SK-N-SH (cell line): ENCODE measurements at regions not wholly inside any gene's neighbourhood (a gene's known extent, or its start where the extent isn't known, plus 50 kb on each side); places are given as distances from the start of the nearest gene placed in this dataset.
A peak's percentile ranks its signal among the peaks of the same experiment; 100 is the strongest.

Experiments
- CTCF ChIA-PET: fragments of 300-600, 350-600 bp; formaldehyde crosslinking; extraction: SDS; loops from one replicate; lab custom pipeline; 2021; lab: Yijun Ruan, JAX
- POLR2A ChIA-PET: fragments of 350-600 bp; sonication (Branson Sonifier 250); formaldehyde crosslinking; extraction: SDS; loops from one replicate; lab custom pipeline; 2020; ENCODE audit warnings: antibody characterized with exemption, inconsistent platforms; lab: Yijun Ruan, JAX
- DNase-seq: peaks from one replicate; pipeline ENCODE4 v3.0.0; 2012
- H2AFZ ChIP-seq: fragments of 200-600 bp; sonication (generic); 2 replicates; pipeline ENCODE4 v1.8.1; 2016; ENCODE audit warnings: antibody characterized with exemption, mild to moderate bottlenecking, low read depth
- H3F3A ChIP-seq: fragments of 200-600 bp; sonication (generic); replicated peaks from 2 replicates; pipeline ENCODE3; 2016; ENCODE audit warnings: antibody characterized with exemption, mild to moderate bottlenecking; ENCODE audit not compliant: insufficient read depth
- H3K27ac ChIP-seq, 2 experiments: fragments of 200-500 bp in 1 of 2; fragments of 200-600 bp in 1 of 2; sonication (Bioruptor generic) in 1 of 2; sonication (generic), shearing (Covaris generic) in 1 of 2; 2 replicates each; pipeline versions ENCODE4 v1.5.1 to v1.6.1; 2014 to 2016; ENCODE audit warnings: low read depth in 2 of 2, inconsistent platforms in 1 of 2, low read length in 1 of 2, mild to moderate bottlenecking in 1 of 2, mixed read lengths in 1 of 2
- H3K27me3 ChIP-seq: fragments of 200-600 bp; sonication (generic), shearing (Covaris generic); 2 replicates; pipeline ENCODE4 v1.6.1; 2016; ENCODE audit warnings: mixed run types; ENCODE audit not compliant: insufficient read depth
- H3K36me3 ChIP-seq, 2 experiments: fragments of 200-500 bp in 1 of 2; fragments of 200-600 bp in 1 of 2; sonication (Bioruptor generic) in 1 of 2; sonication (generic) in 1 of 2; replicated peaks in 1 of 2; 2 replicates each; pipeline versions ENCODE3 to v1.5.1; 2014 to 2016; ENCODE audit warnings: low read length in 1 of 2, mild to moderate bottlenecking in 1 of 2; ENCODE audit not compliant: insufficient read depth in 2 of 2, control insufficient read depth in 1 of 2
- H3K4me1 ChIP-seq, 2 experiments: fragments of 200-500 bp in 1 of 2; fragments of 200-600 bp in 1 of 2; sonication (Bioruptor generic) in 1 of 2; sonication (generic), shearing (Covaris generic) in 1 of 2; 2 replicates each; pipeline versions ENCODE4 v1.5.1 to v1.6.1; 2014 to 2016; ENCODE audit warnings: low read depth in 1 of 2, low read length in 1 of 2, mixed run types in 1 of 2; ENCODE audit not compliant: insufficient read depth in 2 of 2, control insufficient read depth in 1 of 2
- H3K4me2 ChIP-seq: fragments of 200-600 bp; sonication (generic), shearing (Covaris generic); 2 replicates; pipeline ENCODE4 v1.6.1; 2017; ENCODE audit warnings: mixed run types
- H3K4me3 ChIP-seq, 2 experiments: fragments of 200-500 bp in 1 of 2; fragments of 200-600 bp in 1 of 2; sonication (Bioruptor generic) in 1 of 2; sonication (generic), shearing (Covaris generic) in 1 of 2; 2 replicates each; pipeline versions ENCODE4 v1.5.1 to v1.8.1; 2014 to 2016; ENCODE audit warnings: low read depth in 2 of 2, inconsistent platforms in 1 of 2, low read length in 1 of 2, mild to moderate bottlenecking in 1 of 2, mixed read lengths in 1 of 2, moderate library complexity in 1 of 2
- H3K79me2 ChIP-seq: fragments of 200-600 bp; sonication (generic); 2 replicates; pipeline ENCODE4 v1.8.1; 2017; ENCODE audit warnings: mild to moderate bottlenecking; ENCODE audit not compliant: insufficient read depth
- H3K9ac ChIP-seq: fragments of 200-600 bp; sonication (generic); 2 replicates; pipeline ENCODE4 v1.6.1; 2017; ENCODE audit warnings: mixed run types
- H3K9me2 ChIP-seq: fragments of 200-600 bp; sonication (generic); 2 replicates; pipeline ENCODE4 v1.6.1; 2017; ENCODE audit warnings: mixed run types
- H3K9me3 ChIP-seq: fragments of 200-600 bp; sonication (generic); 2 replicates; pipeline ENCODE4 v1.6.1; 2017; ENCODE audit warnings: mixed run types, mild to moderate bottlenecking, moderate library complexity
- H4K20me1 ChIP-seq: fragments of 200-600 bp; sonication (generic); 2 replicates; pipeline ENCODE4 v1.6.1; 2017; ENCODE audit warnings: mild to moderate bottlenecking, mixed run types; ENCODE audit not compliant: insufficient read depth
- EP300 ChIP-seq, 2 experiments: IDR thresholded peaks; 2 replicates each; pipeline versions ENCODE4 v1.4.0 to v1.6.1; 2012; ENCODE audit warnings: borderline replicate concordance in 1 of 2, low read depth in 1 of 2, low read length in 1 of 2
- FOXJ3 ChIP-seq: sonication (generic); formaldehyde crosslinking; IDR thresholded peaks from 2 replicates; pipeline ENCODE4 v1.5.1; 2020; ENCODE audit warnings: mild to moderate bottlenecking, missing genetic modification reagents
- MEF2A ChIP-seq: IDR thresholded peaks from 2 replicates; pipeline ENCODE4 v1.4.0; 2012; ENCODE audit warnings: low read depth, borderline replicate concordance
- MXI1 ChIP-seq: IDR thresholded peaks from 2 replicates; pipeline ENCODE4 v1.6.1; 2012; ENCODE audit warnings: mild to moderate bottlenecking, low read depth, low read length, improper control_type of control experiment
- NFIC ChIP-seq: IDR thresholded peaks from 2 replicates; pipeline ENCODE4 v1.4.0; 2012; ENCODE audit warnings: borderline replicate concordance
- RCOR1 ChIP-seq: fragments of 150-350 bp; IDR thresholded peaks from 2 replicates; pipeline ENCODE4 v1.6.1; 2017; ENCODE audit warnings: antibody characterized with exemption, low read length
- RFX5 ChIP-seq: IDR thresholded peaks from 2 replicates; pipeline ENCODE4 v1.6.1; 2012; ENCODE audit warnings: mild to moderate bottlenecking, improper control_type of control experiment, low read length
- SMC3 ChIP-seq: IDR thresholded peaks from 2 replicates; pipeline ENCODE4 v1.6.1; 2012; ENCODE audit warnings: low read depth, low read length, improper control_type of control experiment
- TAF1 ChIP-seq: IDR thresholded peaks from 2 replicates; pipeline ENCODE4 v1.6.1; 2012; ENCODE audit warnings: low read depth, mild to moderate bottlenecking, low read length, moderate library complexity, borderline replicate concordance
- TCF12 ChIP-seq: IDR thresholded peaks from 2 replicates; pipeline ENCODE4 v1.4.0; 2012
- WGBS: methylation state at CpG from one replicate; pipeline ENCODE4 v1.1.6; 2017; ENCODE audit warnings: low lambda C conversion rate; 5-methylcytosine and 5-hydroxymethylcytosine counted together
- TF ChIP-seq, protein P1 (sequence below): IDR thresholded peaks from 2 replicates; pipeline ENCODE4 v1.6.1; 2012; ENCODE audit warnings: mild to moderate bottlenecking, low read depth, low read length, moderate library complexity
- TF ChIP-seq, protein P2 (sequence below): IDR thresholded peaks from 2 replicates; pipeline ENCODE4 v1.4.0; 2012; ENCODE audit warnings: low read depth, borderline replicate concordance
- TF ChIP-seq, protein P3 (sequence below): IDR thresholded peaks from 2 replicates; pipeline ENCODE4 v1.4.0; 2012; ENCODE audit warnings: low read depth

DNA sequence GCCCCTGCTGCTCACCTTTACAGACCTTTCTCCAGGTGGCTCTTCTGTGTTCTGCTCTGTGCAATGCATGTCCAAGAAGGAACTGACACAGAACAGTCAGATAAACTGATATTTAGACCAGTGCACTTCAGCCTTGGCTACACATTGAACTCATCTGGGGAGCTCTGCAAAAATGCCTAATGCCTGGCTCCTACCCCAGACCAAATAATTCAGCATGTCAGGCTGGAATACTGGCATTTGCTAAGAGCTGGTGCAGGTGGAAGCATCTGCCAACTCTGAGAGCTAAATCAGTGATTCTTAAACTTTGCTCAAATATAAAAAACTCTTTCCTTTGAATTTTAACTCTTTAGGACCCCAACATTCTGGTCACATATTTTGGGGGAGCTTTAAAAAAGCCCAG is 118.2 kb upstream of the TSC22D1 start (continued):
- TF ChIP-seq, protein P1, sequence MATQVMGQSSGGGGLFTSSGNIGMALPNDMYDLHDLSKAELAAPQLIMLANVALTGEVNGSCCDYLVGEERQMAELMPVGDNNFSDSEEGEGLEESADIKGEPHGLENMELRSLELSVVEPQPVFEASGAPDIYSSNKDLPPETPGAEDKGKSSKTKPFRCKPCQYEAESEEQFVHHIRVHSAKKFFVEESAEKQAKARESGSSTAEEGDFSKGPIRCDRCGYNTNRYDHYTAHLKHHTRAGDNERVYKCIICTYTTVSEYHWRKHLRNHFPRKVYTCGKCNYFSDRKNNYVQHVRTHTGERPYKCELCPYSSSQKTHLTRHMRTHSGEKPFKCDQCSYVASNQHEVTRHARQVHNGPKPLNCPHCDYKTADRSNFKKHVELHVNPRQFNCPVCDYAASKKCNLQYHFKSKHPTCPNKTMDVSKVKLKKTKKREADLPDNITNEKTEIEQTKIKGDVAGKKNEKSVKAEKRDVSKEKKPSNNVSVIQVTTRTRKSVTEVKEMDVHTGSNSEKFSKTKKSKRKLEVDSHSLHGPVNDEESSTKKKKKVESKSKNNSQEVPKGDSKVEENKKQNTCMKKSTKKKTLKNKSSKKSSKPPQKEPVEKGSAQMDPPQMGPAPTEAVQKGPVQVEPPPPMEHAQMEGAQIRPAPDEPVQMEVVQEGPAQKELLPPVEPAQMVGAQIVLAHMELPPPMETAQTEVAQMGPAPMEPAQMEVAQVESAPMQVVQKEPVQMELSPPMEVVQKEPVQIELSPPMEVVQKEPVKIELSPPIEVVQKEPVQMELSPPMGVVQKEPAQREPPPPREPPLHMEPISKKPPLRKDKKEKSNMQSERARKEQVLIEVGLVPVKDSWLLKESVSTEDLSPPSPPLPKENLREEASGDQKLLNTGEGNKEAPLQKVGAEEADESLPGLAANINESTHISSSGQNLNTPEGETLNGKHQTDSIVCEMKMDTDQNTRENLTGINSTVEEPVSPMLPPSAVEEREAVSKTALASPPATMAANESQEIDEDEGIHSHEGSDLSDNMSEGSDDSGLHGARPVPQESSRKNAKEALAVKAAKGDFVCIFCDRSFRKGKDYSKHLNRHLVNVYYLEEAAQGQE: no peak
- no peak for TF ChIP-seq MEF2A
- TF ChIP-seq EP300 (IDR thresholded peaks at IDR 0.05; ENCODE audit: borderline replicate concordance in 1 of 2, low read depth in 1 of 2, low read length in 1 of 2): no peak

DNA sequence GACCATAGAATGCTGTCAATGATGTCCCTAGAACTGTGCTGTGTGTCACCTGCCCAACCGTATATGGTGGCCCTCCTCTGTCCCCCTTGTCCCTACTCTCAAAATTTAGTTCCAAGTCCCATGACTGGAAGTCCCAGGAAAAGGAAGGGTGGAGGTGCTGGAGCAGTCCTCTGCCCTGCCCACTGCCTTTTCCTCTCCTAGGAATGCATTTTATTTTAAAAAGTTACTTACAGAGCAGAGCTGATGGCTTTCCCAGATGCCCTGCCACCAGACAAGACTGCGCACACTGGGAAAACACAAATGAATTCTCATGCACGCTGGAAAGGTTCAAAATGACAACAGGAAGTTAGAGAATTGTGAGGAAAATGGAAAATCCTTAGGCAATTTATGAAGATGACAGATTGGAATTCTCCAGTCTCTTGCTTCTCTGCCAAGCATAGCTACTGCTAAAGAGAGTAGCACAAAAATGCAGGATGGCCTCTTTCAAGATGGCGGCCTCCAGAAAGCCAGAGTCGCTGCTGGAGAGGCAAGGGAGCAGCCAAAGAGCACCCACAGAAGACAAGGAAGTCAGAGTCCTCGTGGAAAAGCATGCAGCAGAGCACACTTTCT is 117.1 kb upstream of the TSC22D1 start:
- DNase-seq: no peak
- ChIA-PET CTCF (no interaction called here), POLR2A (no interaction called here)

More for the DNA sequence above, 117.1 kb upstream of the TSC22D1 start:
- H2AFZ ChIP-seq: no peak overlapping the region
- peak overlapping the region in 1 of 2 experiments; percentile 48; a peak in 1 of 4 replicates for H3K27ac ChIP-seq
- H3K79me2 ChIP-seq: no peaks in the 10 kb centered on the region
- no peaks in the 10 kb centered on the region for H3K9me3 ChIP-seq
- no peak overlapping the region for H3K4me3 ChIP-seq
- H3K9ac ChIP-seq: no peak overlapping the region
- H3K4me2 ChIP-seq: no peak overlapping the region
- H3K27me3 ChIP-seq: no peaks in the 10 kb centered on the region
- no peaks in the 10 kb centered on the region for H4K20me1 ChIP-seq
- no peaks in the 10 kb centered on the region for H3K36me3 ChIP-seq
- 88% methylated on average over 6 of the region's 6 CpGs for WGBS
- H3K4me1 ChIP-seq: peaks cover 4 to 11% of the 10 kb centered on the region in 2 experiments; a peak in 1 of 4 replicates
- TF ChIP-seq FOXJ3 (no peak), TAF1 (no peak), RCOR1 (no peak), NFIC (no peak), SMC3 (no peak), EP300 (IDR thresholded peaks at IDR 0.05; ENCODE audit: borderline replicate concordance in 1 of 2, low read depth in 1 of 2, low read length in 1 of 2) (no peak), RFX5 (no peak), TCF12 (no peak), MXI1 (no peak)
- TF ChIP-seq, protein P2, sequence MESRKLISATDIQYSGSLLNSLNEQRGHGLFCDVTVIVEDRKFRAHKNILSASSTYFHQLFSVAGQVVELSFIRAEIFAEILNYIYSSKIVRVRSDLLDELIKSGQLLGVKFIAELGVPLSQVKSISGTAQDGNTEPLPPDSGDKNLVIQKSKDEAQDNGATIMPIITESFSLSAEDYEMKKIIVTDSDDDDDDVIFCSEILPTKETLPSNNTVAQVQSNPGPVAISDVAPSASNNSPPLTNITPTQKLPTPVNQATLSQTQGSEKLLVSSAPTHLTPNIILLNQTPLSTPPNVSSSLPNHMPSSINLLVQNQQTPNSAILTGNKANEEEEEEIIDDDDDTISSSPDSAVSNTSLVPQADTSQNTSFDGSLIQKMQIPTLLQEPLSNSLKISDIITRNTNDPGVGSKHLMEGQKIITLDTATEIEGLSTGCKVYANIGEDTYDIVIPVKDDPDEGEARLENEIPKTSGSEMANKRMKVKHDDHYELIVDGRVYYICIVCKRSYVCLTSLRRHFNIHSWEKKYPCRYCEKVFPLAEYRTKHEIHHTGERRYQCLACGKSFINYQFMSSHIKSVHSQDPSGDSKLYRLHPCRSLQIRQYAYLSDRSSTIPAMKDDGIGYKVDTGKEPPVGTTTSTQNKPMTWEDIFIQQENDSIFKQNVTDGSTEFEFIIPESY: no peak
- TF ChIP-seq, protein P3, sequence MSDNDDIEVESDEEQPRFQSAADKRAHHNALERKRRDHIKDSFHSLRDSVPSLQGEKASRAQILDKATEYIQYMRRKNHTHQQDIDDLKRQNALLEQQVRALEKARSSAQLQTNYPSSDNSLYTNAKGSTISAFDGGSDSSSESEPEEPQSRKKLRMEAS: no peak
- H3F3A ChIP-seq: no peaks in the 10 kb centered on the region
- H3K9me2 ChIP-seq: no peaks in the 10 kb centered on the region
